ENCODE measurements at regions not wholly inside any gene's neighbourhood (a gene's known extent, or its start where the extent isn't known, plus 50 kb on each side); places are given as distances from the start of the nearest gene placed in this dataset.

DNA sequence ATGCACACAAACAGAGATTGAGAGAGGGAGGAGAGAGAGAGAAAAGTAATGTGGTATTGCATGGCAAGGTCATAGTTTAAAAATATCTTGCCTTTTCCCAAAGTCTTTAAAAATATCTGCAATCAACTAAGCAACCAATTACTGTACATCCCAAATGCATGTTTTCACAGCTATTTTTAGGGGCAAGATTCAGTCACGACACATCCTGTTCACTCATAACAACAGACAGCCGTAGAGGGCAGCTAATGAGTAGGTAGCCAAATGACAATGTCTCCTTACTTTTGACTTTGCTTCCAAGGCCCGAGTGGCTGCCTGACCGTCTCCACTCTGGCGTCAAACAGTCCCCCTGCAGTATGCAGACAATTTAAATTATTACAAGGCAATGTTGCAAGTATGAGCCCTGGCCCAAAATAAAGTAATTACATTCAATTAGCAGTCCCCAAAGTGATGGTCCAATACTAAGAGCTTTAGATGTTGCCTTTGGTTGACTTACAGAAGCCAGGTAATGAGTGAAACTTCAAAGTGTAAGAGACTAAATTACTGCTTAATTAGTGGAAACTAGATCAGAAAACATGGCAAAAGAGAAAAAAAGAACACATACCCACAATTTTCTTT lies 162.9 kb downstream of the MBL2 start:
- no peak overlapping the region for H3K18ac ChIP-seq (ENCODE audit: low read depth, low read length)
- H3K4ac ChIP-seq (ENCODE audit: low read depth, low read length), result no peak overlapping the region
- no peaks in the 10 kb centered on the region for H3K4me1 ChIP-seq (ENCODE audit: control insufficient read depth, insufficient read depth, low read length)
- H3K27ac ChIP-seq (ENCODE audit: insufficient read depth, low read length), result no peak overlapping the region
- ATAC-seq (ENCODE audit: low read depth) (no peak), DNase-seq (no peak)
- H4K20me1 ChIP-seq (ENCODE audit: insufficient read depth, low read length), result no peaks in the 10 kb centered on the region
- H3K9ac ChIP-seq (ENCODE audit: low read depth, low read length), result no peak overlapping the region
- no peak overlapping the region for H2AK9ac ChIP-seq (replicated peaks; ENCODE audit: low read depth, low read length, poor library complexity)
- TF ChIP-seq RCOR1 (IDR thresholded peaks at IDR 0.05; ENCODE audit: insufficient replicate concordance, low read length), result no peak
- no peak for TF ChIP-seq MXI1 (IDR thresholded peaks at IDR 0.05; ENCODE audit: borderline replicate concordance, low read depth, low read length)
- no peak for TF ChIP-seq RFX5 (IDR thresholded peaks at IDR 0.05; ENCODE audit: low read depth, low read length)
- TF ChIP-seq RAD21 (IDR thresholded peaks at IDR 0.05; ENCODE audit: low read length), result no peak
- TF ChIP-seq, protein P1, sequence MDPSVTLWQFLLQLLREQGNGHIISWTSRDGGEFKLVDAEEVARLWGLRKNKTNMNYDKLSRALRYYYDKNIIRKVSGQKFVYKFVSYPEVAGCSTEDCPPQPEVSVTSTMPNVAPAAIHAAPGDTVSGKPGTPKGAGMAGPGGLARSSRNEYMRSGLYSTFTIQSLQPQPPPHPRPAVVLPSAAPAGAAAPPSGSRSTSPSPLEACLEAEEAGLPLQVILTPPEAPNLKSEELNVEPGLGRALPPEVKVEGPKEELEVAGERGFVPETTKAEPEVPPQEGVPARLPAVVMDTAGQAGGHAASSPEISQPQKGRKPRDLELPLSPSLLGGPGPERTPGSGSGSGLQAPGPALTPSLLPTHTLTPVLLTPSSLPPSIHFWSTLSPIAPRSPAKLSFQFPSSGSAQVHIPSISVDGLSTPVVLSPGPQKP (IDR thresholded peaks at IDR 0.05; ENCODE audit: borderline replicate concordance, low read depth, low read length), result no peak
- TF ChIP-seq, protein P2, sequence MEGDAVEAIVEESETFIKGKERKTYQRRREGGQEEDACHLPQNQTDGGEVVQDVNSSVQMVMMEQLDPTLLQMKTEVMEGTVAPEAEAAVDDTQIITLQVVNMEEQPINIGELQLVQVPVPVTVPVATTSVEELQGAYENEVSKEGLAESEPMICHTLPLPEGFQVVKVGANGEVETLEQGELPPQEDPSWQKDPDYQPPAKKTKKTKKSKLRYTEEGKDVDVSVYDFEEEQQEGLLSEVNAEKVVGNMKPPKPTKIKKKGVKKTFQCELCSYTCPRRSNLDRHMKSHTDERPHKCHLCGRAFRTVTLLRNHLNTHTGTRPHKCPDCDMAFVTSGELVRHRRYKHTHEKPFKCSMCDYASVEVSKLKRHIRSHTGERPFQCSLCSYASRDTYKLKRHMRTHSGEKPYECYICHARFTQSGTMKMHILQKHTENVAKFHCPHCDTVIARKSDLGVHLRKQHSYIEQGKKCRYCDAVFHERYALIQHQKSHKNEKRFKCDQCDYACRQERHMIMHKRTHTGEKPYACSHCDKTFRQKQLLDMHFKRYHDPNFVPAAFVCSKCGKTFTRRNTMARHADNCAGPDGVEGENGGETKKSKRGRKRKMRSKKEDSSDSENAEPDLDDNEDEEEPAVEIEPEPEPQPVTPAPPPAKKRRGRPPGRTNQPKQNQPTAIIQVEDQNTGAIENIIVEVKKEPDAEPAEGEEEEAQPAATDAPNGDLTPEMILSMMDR (conservative IDR thresholded peaks at IDR 0.05; ENCODE audit: low read depth, low read length), result no peak
- TF ChIP-seq SMC3 (IDR thresholded peaks at IDR 0.05; ENCODE audit: low read depth, low read length), result no peak
- TF ChIP-seq MAFK (IDR thresholded peaks at IDR 0.05; ENCODE audit: low read depth, low read length), result no peak
- TF ChIP-seq FOS (IDR thresholded peaks at IDR 0.05; ENCODE audit: low read depth, low read length), result no peak
- TF ChIP-seq BHLHE40 (IDR thresholded peaks at IDR 0.05; ENCODE audit: low read depth, low read length), result no peak
- TF ChIP-seq, protein P3, sequence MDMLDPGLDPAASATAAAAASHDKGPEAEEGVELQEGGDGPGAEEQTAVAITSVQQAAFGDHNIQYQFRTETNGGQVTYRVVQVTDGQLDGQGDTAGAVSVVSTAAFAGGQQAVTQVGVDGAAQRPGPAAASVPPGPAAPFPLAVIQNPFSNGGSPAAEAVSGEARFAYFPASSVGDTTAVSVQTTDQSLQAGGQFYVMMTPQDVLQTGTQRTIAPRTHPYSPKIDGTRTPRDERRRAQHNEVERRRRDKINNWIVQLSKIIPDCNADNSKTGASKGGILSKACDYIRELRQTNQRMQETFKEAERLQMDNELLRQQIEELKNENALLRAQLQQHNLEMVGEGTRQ (IDR thresholded peaks at IDR 0.05; ENCODE audit: low read depth, low read length), result no peak
- H3K36me3 ChIP-seq (ENCODE audit: control insufficient read depth, insufficient read depth, low read length), result no peaks in the 10 kb centered on the region
- H4K91ac ChIP-seq (ENCODE audit: insufficient read depth, low read depth, low read length), result no peak overlapping the region
- no peaks in the 10 kb centered on the region for H3K79me1 ChIP-seq (ENCODE audit: low read depth in 1 of 2, low read length in 2 of 2)
- no peak overlapping the region for H3K4me3 ChIP-seq (ENCODE audit: insufficient read depth, low read depth, low read length)
- WGBS, 2 experiments (ENCODE audit: extremely low coverage in 2 of 2, insufficient read length in 1 of 2), result 100% methylated on average over 2 of the region's 5 CpGs; no CpG with 5 or more reads in 1 of the 2 experiments
- H4K5ac ChIP-seq (ENCODE audit: low read depth, low read length), result no peak overlapping the region
- H3K27me3 ChIP-seq (ENCODE audit: control insufficient read depth, insufficient read depth, low read length), result no peaks in the 10 kb centered on the region
- no peak overlapping the region for H2AK5ac ChIP-seq (ENCODE audit: low read depth, low read length)
- no peak overlapping the region for H3K23ac ChIP-seq (ENCODE audit: low read depth, low read length)
- dilution Hi-C loops (cut with HindIII; ENCODE audit: low sequenced_read_pairs, unreplicated experiment) (no loop called here), intact Hi-C loops (cut with micrococcal nuclease) (no loop called here), in situ Hi-C loops (cut with MboI; ENCODE audit: low sequenced_read_pairs) (no loop called here)
- H2BK5ac ChIP-seq (ENCODE audit: low read depth, low read length, poor library complexity, severe bottlenecking), result no peak overlapping the region
- no TSS peak for BruUV-seq (replicated peaks)
- no peak overlapping the region for H2BK15ac ChIP-seq (ENCODE audit: low read depth, low read length)
- no peak overlapping the region for H3K14ac ChIP-seq (replicated peaks; ENCODE audit: low read depth, low read length)
- no peak overlapping the region for H3K4me2 ChIP-seq (ENCODE audit: low read depth, low read length)
- H3K9me1 ChIP-seq (ENCODE audit: insufficient read depth, low read length), result no peaks in the 10 kb centered on the region
- H4K8ac ChIP-seq (ENCODE audit: low read depth in 2 of 2, low read length in 2 of 2), result no peak overlapping the region
- no peak overlapping the region for H2AFZ ChIP-seq (replicated peaks; ENCODE audit: low read length, poor library complexity)
- no peaks in the 10 kb centered on the region for H3K9me3 ChIP-seq (ENCODE audit: control insufficient read depth, insufficient read depth, low read length)
- H2BK120ac ChIP-seq (ENCODE audit: low read depth, low read length), result no peak overlapping the region
- ChIA-PET POLR2A (ENCODE audit: unreplicated experiment) (no interaction called here), CTCF (interaction anchor here (0.6 kb wide), 1 partner anchor 1456 kb away, joined by 9 read pairs; no protein-coding TSS in a partner anchor)
- no peak overlapping the region for H2BK20ac ChIP-seq (ENCODE audit: low read depth, low read length)
- H3K56ac ChIP-seq (ENCODE audit: extremely low read depth, insufficient read depth, low read length), result no peak overlapping the region

All from IMR-90 (cell line).